ENCODE measurements at regions not wholly inside any gene's neighbourhood (a gene's known extent, or its start where the extent isn't known, plus 50 kb on each side); places are given as distances from the start of the nearest gene placed in this dataset.

- no peaks in the 10 kb centered on the region for H3K4me1 Mint-ChIP-seq (ENCODE audit: low read depth)
- no peak overlapping the region for H3K4me3 Mint-ChIP-seq
- H3K27me3 Mint-ChIP-seq (ENCODE audit: insufficient read depth): no peaks in the 10 kb centered on the region
- H3K9me3 Mint-ChIP-seq: peaks cover 69% of the 10 kb centered on the region
- no peak overlapping the region for H3K27ac Mint-ChIP-seq
- TF ChIP-seq CTCF (IDR thresholded peaks at IDR 0.05): no peak
- no peak for DNase-seq
- peaks cover 9% of the 10 kb centered on the region; the same call in 1 of the 2 replicates for H3K36me3 Mint-ChIP-seq (ENCODE audit: low read depth)
Measured at GRCh38 chr3:144375088-144375487, 403.5 kb downstream of the DIPK2A start.

GRCh38 chr3:144380849-144381248 is 409.2 kb downstream of the DIPK2A start:
- no peak for DNase-seq
- peaks cover 9% of the 10 kb centered on the region; the same call in 1 of the 2 replicates for H3K36me3 Mint-ChIP-seq (ENCODE audit: low read depth)

GRCh38 chr3:144381607-144382006 is 410.0 kb downstream of the DIPK2A start:
- Mint-ChIP-seq H3K36me3 (ENCODE audit: low read depth) (peaks cover 9% of the 10 kb centered on the region; the same call in 1 of the 2 replicates), H3K27me3 (ENCODE audit: insufficient read depth) (no peaks in the 10 kb centered on the region), H3K9me3 (peaks cover 34% of the 10 kb centered on the region), H3K27ac (no peak overlapping the region), H3K4me3 (no peak overlapping the region), H3K4me1 (ENCODE audit: low read depth) (no peaks in the 10 kb centered on the region)
- DNase-seq: no peak
- no peak for TF ChIP-seq CTCF (IDR thresholded peaks at IDR 0.05)

More at GRCh38 chr3:144380849-144381248, 409.2 kb downstream of the DIPK2A start:
- Mint-ChIP-seq H3K4me3 (no peak overlapping the region), H3K4me1 (ENCODE audit: low read depth) (no peaks in the 10 kb centered on the region), H3K27me3 (ENCODE audit: insufficient read depth) (no peaks in the 10 kb centered on the region), H3K27ac (no peak overlapping the region), H3K9me3 (peaks cover 34% of the 10 kb centered on the region)
- no peak for TF ChIP-seq CTCF (IDR thresholded peaks at IDR 0.05)

GRCh38 chr3:144384241-144384979 is 412.8 kb downstream of the DIPK2A start:
- H3K36me3 Mint-ChIP-seq (ENCODE audit: low read depth): no peaks in the 10 kb centered on the region
- H3K27me3 Mint-ChIP-seq (ENCODE audit: insufficient read depth): no peaks in the 10 kb centered on the region
- H3K4me3 Mint-ChIP-seq: no peak overlapping the region
- no peak for DNase-seq
- no peak overlapping the region for H3K27ac Mint-ChIP-seq
- peaks cover 12% of the 10 kb centered on the region for H3K9me3 Mint-ChIP-seq
- no peaks in the 10 kb centered on the region for H3K4me1 Mint-ChIP-seq (ENCODE audit: low read depth)
- TF ChIP-seq CTCF (IDR thresholded peaks at IDR 0.05): no peak

GRCh38 chr3:144390786-144391185 is 419.2 kb downstream of the DIPK2A start:
- no peaks in the 10 kb centered on the region; the same call in 1 of the 2 replicates for H3K36me3 Mint-ChIP-seq (ENCODE audit: low read depth)
- no peak for DNase-seq
- H3K4me1 Mint-ChIP-seq (ENCODE audit: low read depth): no peaks in the 10 kb centered on the region
- no peak for TF ChIP-seq CTCF (IDR thresholded peaks at IDR 0.05)
- peaks cover 22% of the 10 kb centered on the region for H3K9me3 Mint-ChIP-seq
- H3K27ac Mint-ChIP-seq: no peak overlapping the region
- no peak overlapping the region for H3K4me3 Mint-ChIP-seq
- H3K27me3 Mint-ChIP-seq (ENCODE audit: insufficient read depth): no peaks in the 10 kb centered on the region
